ENCODE measurements at regions not wholly inside any gene's neighbourhood (a gene's known extent, or its start where the extent isn't known, plus 50 kb on each side); places are given as distances from the start of the nearest gene placed in this dataset.

DNA sequence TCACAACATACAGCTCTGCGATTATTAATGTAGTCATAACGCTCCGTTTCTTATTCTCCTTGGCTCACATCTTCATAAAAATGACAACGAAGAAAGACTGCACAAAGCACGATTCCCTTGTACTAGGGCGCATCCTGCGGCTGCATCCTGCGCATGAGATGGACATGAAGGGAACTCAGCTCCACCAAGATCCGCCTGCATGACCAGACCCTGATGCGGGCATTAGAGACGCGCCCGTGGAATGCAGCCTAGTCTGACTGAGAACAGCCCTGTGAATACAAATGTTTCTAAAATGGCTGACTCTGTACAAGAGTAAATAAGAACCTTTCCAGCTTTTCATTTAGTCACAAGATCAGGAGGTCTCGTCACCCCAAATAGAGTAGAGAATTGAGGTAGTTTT is 422.2 kb downstream of the NOVA1 start:
- ATAC-seq (ENCODE audit: low read depth in 2 of 2) (no peak), DNase-seq (no peak)
- H3K4me1 ChIP-seq (ENCODE audit: control insufficient read depth, insufficient read depth, low read length, poor library complexity, severe bottlenecking) = no peaks in the 10 kb centered on the region
- H3K4me3 ChIP-seq (ENCODE audit: low read depth, low read length) = no peak overlapping the region
- no peaks in the 10 kb centered on the region for H3K36me3 ChIP-seq (ENCODE audit: control insufficient read depth, insufficient read depth, low read length)
- Mint-ChIP-seq H3K9me3 (peaks cover 4 to 30% (median 5%) of the 10 kb centered on the region in 7 donors), H3K36me3 (no peaks in the 10 kb centered on the region), H3K27ac (no peak overlapping the region), H3K4me1 (no peaks in the 10 kb centered on the region), H3K4me3 (no peak overlapping the region), H3K27me3 (no peaks in the 10 kb centered on the region)
- H3K27ac ChIP-seq (ENCODE audit: insufficient read depth, low read length, poor library complexity, severe bottlenecking) = no peak overlapping the region
- H3K9me3 ChIP-seq (ENCODE audit: control insufficient read depth in 2 of 2, low read length in 2 of 2) = peaks cover 0 to 23% of the 10 kb centered on the region in 2 experiments
- no peaks in the 10 kb centered on the region for H3K27me3 ChIP-seq (ENCODE audit: control insufficient read depth, insufficient read depth, low read length)

DNA sequence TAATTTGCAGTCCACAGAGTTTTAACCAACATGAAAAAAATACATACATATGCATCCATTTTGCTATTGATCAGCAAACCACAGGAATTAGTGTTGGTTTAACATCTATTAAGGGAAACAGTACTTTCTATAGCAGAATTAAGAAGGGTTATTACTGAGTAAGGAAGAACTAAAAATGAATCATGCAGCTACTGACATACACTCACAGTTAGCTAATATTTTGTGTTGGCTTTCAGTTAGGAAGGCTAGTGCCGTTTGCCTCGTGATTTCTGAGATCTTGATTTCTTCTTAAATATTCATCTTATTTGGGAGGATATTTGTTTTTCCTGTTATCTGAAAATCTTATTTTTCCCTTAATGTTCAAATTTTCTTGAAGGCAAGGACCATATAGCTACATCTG is 423.4 kb downstream of the NOVA1 start:
- no peaks in the 10 kb centered on the region for H3K4me1 ChIP-seq (ENCODE audit: control insufficient read depth, insufficient read depth, low read length, poor library complexity, severe bottlenecking)
- no peaks in the 10 kb centered on the region for H3K36me3 ChIP-seq (ENCODE audit: control insufficient read depth, insufficient read depth, low read length)
- H3K4me1 Mint-ChIP-seq = no peaks in the 10 kb centered on the region
- no peak overlapping the region for H3K4me3 Mint-ChIP-seq
- H3K4me3 ChIP-seq (ENCODE audit: low read depth, low read length) = no peak overlapping the region
- ATAC-seq (ENCODE audit: low read depth in 2 of 2) (no peak), DNase-seq (no peak)
- no peak overlapping the region for H3K27ac Mint-ChIP-seq
- no peaks in the 10 kb centered on the region for H3K27me3 ChIP-seq (ENCODE audit: control insufficient read depth, insufficient read depth, low read length)
- H3K9me3 ChIP-seq (ENCODE audit: control insufficient read depth in 2 of 2, low read length in 2 of 2) = peaks cover 0 to 18% of the 10 kb centered on the region in 2 experiments
- peaks cover 3 to 25% (median 6%) of the 10 kb centered on the region in 7 donors for H3K9me3 Mint-ChIP-seq
- no peak overlapping the region for H3K27ac ChIP-seq (ENCODE audit: insufficient read depth, low read length, poor library complexity, severe bottlenecking)
- H3K27me3 Mint-ChIP-seq = no peaks in the 10 kb centered on the region
- H3K36me3 Mint-ChIP-seq = no peaks in the 10 kb centered on the region

DNA sequence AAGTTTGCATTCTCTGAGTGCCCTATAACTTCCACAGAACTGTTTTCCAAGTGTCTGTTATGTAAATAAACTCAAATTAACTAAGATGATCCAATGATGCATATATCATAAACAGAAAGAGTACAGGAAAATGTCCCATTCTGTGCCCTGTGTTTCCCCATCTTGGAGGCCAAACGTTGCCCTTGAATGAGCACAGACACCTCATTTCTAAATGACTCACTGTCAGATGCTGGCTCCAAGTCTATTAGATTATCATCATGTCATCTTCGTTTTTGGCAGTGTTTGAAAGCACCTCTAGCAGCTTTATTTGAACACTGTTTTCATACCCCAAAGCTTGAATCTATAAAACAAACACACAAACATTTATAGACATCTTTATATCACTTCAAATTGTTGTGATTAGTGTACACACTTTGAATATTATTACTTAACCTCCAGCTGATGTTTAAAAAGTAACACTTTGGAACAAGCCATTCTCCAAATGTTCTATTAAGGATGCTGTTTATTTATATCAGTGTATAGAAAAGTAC is 424.2 kb downstream of the NOVA1 start:
- no peaks in the 10 kb centered on the region for H3K4me1 ChIP-seq (ENCODE audit: control insufficient read depth, insufficient read depth, low read length, poor library complexity, severe bottlenecking)
- no peak overlapping the region for H3K4me3 ChIP-seq (ENCODE audit: low read depth, low read length)
- no peaks in the 10 kb centered on the region for H3K36me3 ChIP-seq (ENCODE audit: control insufficient read depth, insufficient read depth, low read length)
- Mint-ChIP-seq H3K4me1 (no peaks in the 10 kb centered on the region), H3K4me3 (no peak overlapping the region), H3K9me3 (peaks cover 0 to 22% (median 5%) of the 10 kb centered on the region in 7 donors), H3K36me3 (no peaks in the 10 kb centered on the region), H3K27me3 (no peaks in the 10 kb centered on the region), H3K27ac (no peak overlapping the region)
- no peak for DNase-seq
- no peaks in the 10 kb centered on the region for H3K27me3 ChIP-seq (ENCODE audit: control insufficient read depth, insufficient read depth, low read length)
- no peak overlapping the region for H3K27ac ChIP-seq (ENCODE audit: insufficient read depth, low read length, poor library complexity, severe bottlenecking)
- no peak for ATAC-seq (ENCODE audit: low read depth in 2 of 2)
- peaks cover 0 to 14% of the 10 kb centered on the region in 2 experiments for H3K9me3 ChIP-seq (ENCODE audit: control insufficient read depth in 2 of 2, low read length in 2 of 2)

DNA sequence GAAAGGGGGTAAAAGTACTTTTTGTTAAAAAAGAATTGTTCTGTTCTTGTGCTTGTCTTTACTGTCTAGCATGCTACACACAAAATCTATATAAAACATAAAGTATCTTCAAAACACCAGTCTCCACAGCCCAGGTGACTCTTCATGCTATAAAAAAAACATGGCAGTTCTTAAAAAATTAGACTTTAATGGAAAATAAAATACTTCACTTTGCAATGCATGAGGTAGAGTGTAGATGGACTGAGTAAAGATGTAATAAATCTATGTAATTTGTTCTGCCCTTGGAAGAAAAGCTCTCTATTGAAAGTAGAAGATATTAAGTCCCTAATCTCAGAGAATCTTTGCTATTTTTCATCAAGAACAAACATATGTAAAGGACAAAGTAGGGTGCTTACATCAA is 425.4 kb downstream of the NOVA1 start:
- peaks cover 0 to 14% of the 10 kb centered on the region in 2 experiments for H3K9me3 ChIP-seq (ENCODE audit: control insufficient read depth in 2 of 2, low read length in 2 of 2)
- H3K4me1 ChIP-seq (ENCODE audit: control insufficient read depth, insufficient read depth, low read length, poor library complexity, severe bottlenecking) = no peaks in the 10 kb centered on the region
- Mint-ChIP-seq H3K27me3 (no peaks in the 10 kb centered on the region), H3K4me1 (no peaks in the 10 kb centered on the region), H3K9me3 (peaks cover 0 to 22% (median 5%) of the 10 kb centered on the region in 7 donors), H3K36me3 (no peaks in the 10 kb centered on the region), H3K4me3 (no peak overlapping the region), H3K27ac (no peak overlapping the region)
- ATAC-seq (ENCODE audit: low read depth in 2 of 2) (no peak), DNase-seq (no peak)
- H3K4me3 ChIP-seq (ENCODE audit: low read depth, low read length) = no peak overlapping the region
- H3K27me3 ChIP-seq (ENCODE audit: control insufficient read depth, insufficient read depth, low read length) = no peaks in the 10 kb centered on the region
- no peaks in the 10 kb centered on the region for H3K36me3 ChIP-seq (ENCODE audit: control insufficient read depth, insufficient read depth, low read length)
- no peak overlapping the region for H3K27ac ChIP-seq (ENCODE audit: insufficient read depth, low read length, poor library complexity, severe bottlenecking)

DNA sequence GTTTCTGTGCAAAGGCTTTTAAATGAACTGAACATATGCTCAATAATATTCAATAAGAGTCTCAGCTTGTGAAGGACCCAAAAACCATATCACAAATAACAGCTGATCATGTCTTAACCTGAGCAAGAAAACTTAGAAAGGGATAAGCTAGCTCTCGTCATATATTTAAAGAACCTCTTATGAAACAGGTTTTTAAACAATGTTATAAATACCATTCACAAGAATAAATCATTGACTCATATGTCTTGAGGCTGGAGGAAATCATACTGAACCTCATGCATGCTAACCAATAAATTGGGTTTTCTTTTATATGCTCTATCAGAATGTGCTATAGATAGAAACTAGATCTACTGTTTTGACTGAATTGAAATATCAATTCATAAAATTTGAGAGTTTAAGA is 426.9 kb downstream of the NOVA1 start:
- Histone ChIP-seq H3K9me3 (ENCODE audit: control insufficient read depth in 2 of 2, low read length in 2 of 2) (peaks cover 0 to 14% of the 10 kb centered on the region in 2 experiments), H3K4me1 (ENCODE audit: control insufficient read depth, insufficient read depth, low read length, poor library complexity, severe bottlenecking) (no peaks in the 10 kb centered on the region), H3K4me3 (ENCODE audit: low read depth, low read length) (no peak overlapping the region), H3K36me3 (ENCODE audit: control insufficient read depth, insufficient read depth, low read length) (no peaks in the 10 kb centered on the region), H3K27me3 (ENCODE audit: control insufficient read depth, insufficient read depth, low read length) (no peaks in the 10 kb centered on the region), H3K27ac (ENCODE audit: insufficient read depth, low read length, poor library complexity, severe bottlenecking) (no peak overlapping the region)
- Mint-ChIP-seq H3K4me1 (no peaks in the 10 kb centered on the region), H3K36me3 (no peaks in the 10 kb centered on the region), H3K27me3 (no peaks in the 10 kb centered on the region), H3K4me3 (no peak overlapping the region), H3K27ac (no peak overlapping the region), H3K9me3 (peaks cover 0 to 22% (median 7%) of the 10 kb centered on the region in 7 donors)
- ATAC-seq (ENCODE audit: low read depth in 2 of 2) (no peak), DNase-seq (no peak)

DNA sequence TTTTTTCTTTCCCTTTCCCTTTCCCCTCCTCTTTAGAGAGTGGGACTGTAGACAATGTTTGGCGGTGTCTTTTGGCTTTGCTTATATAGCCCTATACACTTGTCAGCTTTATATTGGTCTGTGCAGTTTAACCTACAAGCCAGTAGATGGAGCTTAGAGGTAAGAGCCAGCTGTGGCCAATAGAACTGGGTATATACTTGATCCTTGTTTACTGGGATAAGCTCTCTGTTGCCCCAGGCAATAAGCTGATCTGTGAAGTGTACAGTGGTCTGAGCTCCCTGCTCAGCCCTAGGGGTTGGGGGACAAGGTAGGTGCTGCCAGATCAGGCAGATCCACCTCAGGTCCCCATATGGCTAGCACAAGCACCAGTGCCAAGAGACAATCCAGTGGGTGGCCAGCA is 434.1 kb downstream of the NOVA1 start:
- Histone ChIP-seq H3K4me1 (ENCODE audit: control insufficient read depth, insufficient read depth, low read length, poor library complexity, severe bottlenecking) (no peaks in the 10 kb centered on the region), H3K36me3 (ENCODE audit: control insufficient read depth, insufficient read depth, low read length) (no peaks in the 10 kb centered on the region), H3K27me3 (ENCODE audit: control insufficient read depth, insufficient read depth, low read length) (no peaks in the 10 kb centered on the region), H3K9me3 (ENCODE audit: control insufficient read depth in 2 of 2, low read length in 2 of 2) (peaks cover 0 to 26% of the 10 kb centered on the region in 2 experiments), H3K4me3 (ENCODE audit: low read depth, low read length) (no peak overlapping the region), H3K27ac (ENCODE audit: insufficient read depth, low read length, poor library complexity, severe bottlenecking) (no peak overlapping the region)
- Mint-ChIP-seq H3K36me3 (no peaks in the 10 kb centered on the region), H3K27me3 (no peaks in the 10 kb centered on the region), H3K4me3 (no peak overlapping the region), H3K27ac (no peak overlapping the region), H3K4me1 (no peaks in the 10 kb centered on the region), H3K9me3 (peaks cover 2 to 29% (median 12%) of the 10 kb centered on the region in 7 donors)
- ATAC-seq (ENCODE audit: low read depth in 2 of 2) (no peak), DNase-seq (no peak)

DNA sequence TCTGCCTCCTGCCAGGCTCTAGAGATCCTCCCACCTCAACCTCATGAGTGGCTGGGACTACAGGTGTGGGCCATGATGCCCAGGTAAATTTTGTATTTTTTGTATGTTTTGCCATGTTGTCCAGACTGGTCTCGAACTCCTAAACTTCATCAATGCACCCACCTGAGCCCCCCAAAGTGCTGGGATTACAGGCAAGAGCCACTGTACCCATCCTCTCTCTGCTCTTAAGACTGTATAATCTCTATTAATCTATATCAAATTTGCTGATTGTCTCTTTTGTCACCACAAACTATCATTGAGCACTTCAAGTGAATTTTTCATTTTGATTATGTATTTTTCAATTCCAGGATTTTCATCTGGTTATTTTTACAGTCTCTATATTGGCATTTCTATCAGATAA is 440.3 kb downstream of the NOVA1 start:
- Mint-ChIP-seq H3K27ac (no peak overlapping the region), H3K36me3 (no peaks in the 10 kb centered on the region), H3K4me1 (no peaks in the 10 kb centered on the region), H3K9me3 (peaks cover 4 to 41% (median 14%) of the 10 kb centered on the region in 7 donors), H3K27me3 (no peaks in the 10 kb centered on the region), H3K4me3 (peak overlapping the region in 1 of 4 donors; percentile 83)
- ATAC-seq (ENCODE audit: low read depth in 2 of 2) (no peak), DNase-seq (no peak)
- Histone ChIP-seq H3K36me3 (ENCODE audit: control insufficient read depth, insufficient read depth, low read length) (no peaks in the 10 kb centered on the region), H3K9me3 (ENCODE audit: control insufficient read depth in 2 of 2, low read length in 2 of 2) (peaks cover 0 to 8% of the 10 kb centered on the region in 2 experiments), H3K27ac (ENCODE audit: insufficient read depth, low read length, poor library complexity, severe bottlenecking) (no peak overlapping the region), H3K27me3 (ENCODE audit: control insufficient read depth, insufficient read depth, low read length) (no peaks in the 10 kb centered on the region), H3K4me1 (ENCODE audit: control insufficient read depth, insufficient read depth, low read length, poor library complexity, severe bottlenecking) (no peaks in the 10 kb centered on the region), H3K4me3 (ENCODE audit: low read depth, low read length) (no peak overlapping the region)

DNA sequence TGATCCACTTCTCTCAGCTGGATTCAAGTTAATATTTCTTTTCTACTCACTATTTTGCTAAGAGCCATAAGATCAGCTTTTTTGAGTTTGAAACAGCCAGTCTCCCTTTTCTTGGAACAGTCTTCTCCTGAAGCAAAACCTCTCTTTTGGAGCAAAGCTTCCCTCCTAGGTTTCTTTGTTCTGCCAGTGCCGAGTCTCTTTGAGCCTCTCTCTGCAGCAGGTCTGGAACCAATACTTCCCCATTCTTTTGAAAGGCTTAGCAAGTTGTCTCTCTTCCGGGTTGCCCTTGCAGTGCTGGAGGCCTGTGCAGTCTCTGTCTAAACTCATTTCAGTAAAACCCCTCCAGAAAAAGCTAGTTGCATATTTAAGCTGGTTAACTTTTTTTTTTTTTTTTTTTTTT is 454.8 kb downstream of the NOVA1 start:
- no peak overlapping the region for H3K4me3 ChIP-seq (ENCODE audit: low read depth, low read length)
- H3K9me3 Mint-ChIP-seq = peaks cover 2 to 24% (median 8%) of the 10 kb centered on the region in 7 donors
- ATAC-seq (ENCODE audit: low read depth in 2 of 2) (no peak), DNase-seq (no peak)
- H3K9me3 ChIP-seq (ENCODE audit: control insufficient read depth in 2 of 2, low read length in 2 of 2) = peaks cover 0 to 2% of the 10 kb centered on the region in 2 experiments
- H3K4me1 Mint-ChIP-seq = no peaks in the 10 kb centered on the region
- no peaks in the 10 kb centered on the region for H3K27me3 ChIP-seq (ENCODE audit: control insufficient read depth, insufficient read depth, low read length)
- no peaks in the 10 kb centered on the region for H3K36me3 ChIP-seq (ENCODE audit: control insufficient read depth, insufficient read depth, low read length)
- no peaks in the 10 kb centered on the region for H3K4me1 ChIP-seq (ENCODE audit: control insufficient read depth, insufficient read depth, low read length, poor library complexity, severe bottlenecking)
- H3K27ac ChIP-seq (ENCODE audit: insufficient read depth, low read length, poor library complexity, severe bottlenecking) = no peak overlapping the region
- H3K36me3 Mint-ChIP-seq = no peaks in the 10 kb centered on the region
- no peak overlapping the region for H3K27ac Mint-ChIP-seq
- no peaks in the 10 kb centered on the region for H3K27me3 Mint-ChIP-seq
- H3K4me3 Mint-ChIP-seq = no peak overlapping the region

Measured in CD4-positive, CD25-positive, alpha-beta regulatory T cell (primary cell).